GM19238 (cell line): ENCODE measurements at regions not wholly inside any gene's neighbourhood (a gene's known extent, or its start where the extent isn't known, plus 50 kb on each side); places are given as distances from the start of the nearest gene placed in this dataset.
"Not testable (repeated sequence)": the region's sequence is repeated elsewhere in the genome, so short reads cannot be mapped to it uniquely, and the experiment has no call there.

Experiments
- DNase-seq: peaks from one replicate; pipeline ENCODE4 v3.0.0; 2011; ENCODE audit warnings: low spot score; ENCODE audit not compliant: insufficient read length

GRCh38 chr4:127417885-127418535 is 214.7 kb upstream of the INTU start:
- no peak for DNase-seq

- DNase-seq = no peak
Measured at GRCh38 chr4:127419431-127419830, 213.3 kb upstream of the INTU start.

- no peak for DNase-seq
Measured at GRCh38 chr4:127421437-127421836, 211.3 kb upstream of the INTU start.

GRCh38 chr4:127425202-127425845 is 207.4 kb upstream of the INTU start:
- no peak for DNase-seq

GRCh38 chr4:127425851-127426250 is 206.9 kb upstream of the INTU start:
- no peak for DNase-seq

GRCh38 chr4:127441571-127441970 is 191.2 kb upstream of the INTU start:
- DNase-seq = no peak

GRCh38 chr4:127445471-127445870 is 187.3 kb upstream of the INTU start:
- DNase-seq = no peak

GRCh38 chr4:127446427-127446885 is 186.3 kb upstream of the INTU start:
- no peak for DNase-seq

- DNase-seq = no peak
Measured at GRCh38 chr4:127448986-127449385, 183.8 kb upstream of the INTU start.

- DNase-seq = no peak
Measured at GRCh38 chr4:127449449-127449848, 183.3 kb upstream of the INTU start.

GRCh38 chr4:127450276-127450675 is 182.5 kb upstream of the INTU start:
- no peak for DNase-seq

- no peak for DNase-seq
Measured at GRCh38 chr4:127463883-127464282, 168.9 kb upstream of the INTU start.

GRCh38 chr4:127469542-127469941 is 163.2 kb upstream of the INTU start:
- no peak for DNase-seq

- DNase-seq = no peak
Measured at GRCh38 chr4:127469959-127470809, 162.6 kb upstream of the INTU start.

- not testable (repeated sequence) for DNase-seq
Measured at GRCh38 chr4:127478271-127478670, 154.5 kb upstream of the INTU start.

- no peak for DNase-seq
Measured at GRCh38 chr4:127479031-127479622, 153.6 kb upstream of the INTU start.

GRCh38 chr4:127482049-127482448 is 150.7 kb upstream of the INTU start:
- no peak for DNase-seq

GRCh38 chr4:127484117-127484516 is 148.6 kb upstream of the INTU start:
- no peak for DNase-seq

- DNase-seq = no peak
Measured at GRCh38 chr4:127486248-127486647, 146.5 kb upstream of the INTU start.

GRCh38 chr4:127491571-127491970 is 141.2 kb upstream of the INTU start:
- no peak for DNase-seq

GRCh38 chr4:127496875-127497274 is 135.9 kb upstream of the INTU start:
- not testable (repeated sequence) for DNase-seq

- no peak for DNase-seq
Measured at GRCh38 chr4:127498366-127498765, 134.4 kb upstream of the INTU start.
